ENCODE measurements at regions not wholly inside any gene's neighbourhood (a gene's known extent, or its start where the extent isn't known, plus 50 kb on each side); places are given as distances from the start of the nearest gene placed in this dataset.
A peak's percentile ranks its signal among the peaks of the same experiment; 100 is the strongest.

DNA sequence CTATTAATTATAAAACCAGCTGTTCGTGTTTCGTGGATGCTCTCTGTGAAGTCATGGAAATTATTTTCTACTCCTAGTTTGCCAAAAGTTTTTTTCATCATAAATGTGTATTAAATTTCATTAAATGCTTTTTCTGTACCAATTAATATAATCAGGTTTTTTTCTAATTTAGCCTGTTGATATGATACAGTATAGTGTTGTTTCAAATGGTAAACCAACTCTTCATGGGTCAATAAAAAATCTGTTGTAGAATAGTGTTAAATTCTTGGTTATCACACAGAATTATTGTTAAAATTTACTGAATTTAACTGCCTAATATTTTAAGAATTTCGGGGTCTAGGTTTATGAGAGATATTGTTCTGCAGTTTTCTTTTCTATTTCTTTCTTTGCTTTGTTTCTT is 505.9 kb upstream of the MANEA start:
- TF ChIP-seq CTCF (IDR thresholded peaks at IDR 0.05) = no peak
- no peak for TF ChIP-seq ZFX (IDR thresholded peaks at IDR 0.05; ENCODE audit: borderline replicate concordance)
- H3K27ac ChIP-seq = no peak overlapping the region

GRCh38 chr6:95078457-95078856 is 498.9 kb upstream of the MANEA start:
- no peak overlapping the region for H3K27ac ChIP-seq
- TF ChIP-seq CTCF (IDR thresholded peaks at IDR 0.05) (peak; percentile 40), ZFX (IDR thresholded peaks at IDR 0.05; ENCODE audit: borderline replicate concordance) (no peak)

- no peak overlapping the region for H3K27ac ChIP-seq
Measured at GRCh38 chr6:95081231-95081630, 496.1 kb upstream of the MANEA start.

GRCh38 chr6:95081949-95082348 is 495.4 kb upstream of the MANEA start:
- TF ChIP-seq ZFX (IDR thresholded peaks at IDR 0.05; ENCODE audit: borderline replicate concordance) (no peak), CTCF (IDR thresholded peaks at IDR 0.05) (no peak)
- no peak overlapping the region for H3K27ac ChIP-seq

More at GRCh38 chr6:95081231-95081630, 496.1 kb upstream of the MANEA start:
- TF ChIP-seq ZFX (IDR thresholded peaks at IDR 0.05; ENCODE audit: borderline replicate concordance) (no peak), CTCF (IDR thresholded peaks at IDR 0.05) (no peak)

GRCh38 chr6:95083506-95083905 is 493.8 kb upstream of the MANEA start:
- no peak overlapping the region for H3K27ac ChIP-seq
- TF ChIP-seq CTCF (IDR thresholded peaks at IDR 0.05) (no peak), ZFX (IDR thresholded peaks at IDR 0.05; ENCODE audit: borderline replicate concordance) (no peak)

GRCh38 chr6:95084867-95085266 is 492.5 kb upstream of the MANEA start:
- TF ChIP-seq ZFX (IDR thresholded peaks at IDR 0.05; ENCODE audit: borderline replicate concordance) (no peak), CTCF (IDR thresholded peaks at IDR 0.05) (no peak)
- H3K27ac ChIP-seq = no peak overlapping the region

GRCh38 chr6:95087394-95088097 is 489.8 kb upstream of the MANEA start:
- peak overlapping the region; percentile 68 for H3K27ac ChIP-seq
- TF ChIP-seq CTCF (IDR thresholded peaks at IDR 0.05) (no peak), ZFX (IDR thresholded peaks at IDR 0.05; ENCODE audit: borderline replicate concordance) (no peak)
